ENCODE measurements at regions not wholly inside any gene's neighbourhood (a gene's known extent, or its start where the extent isn't known, plus 50 kb on each side); places are given as distances from the start of the nearest gene placed in this dataset.

DNA sequence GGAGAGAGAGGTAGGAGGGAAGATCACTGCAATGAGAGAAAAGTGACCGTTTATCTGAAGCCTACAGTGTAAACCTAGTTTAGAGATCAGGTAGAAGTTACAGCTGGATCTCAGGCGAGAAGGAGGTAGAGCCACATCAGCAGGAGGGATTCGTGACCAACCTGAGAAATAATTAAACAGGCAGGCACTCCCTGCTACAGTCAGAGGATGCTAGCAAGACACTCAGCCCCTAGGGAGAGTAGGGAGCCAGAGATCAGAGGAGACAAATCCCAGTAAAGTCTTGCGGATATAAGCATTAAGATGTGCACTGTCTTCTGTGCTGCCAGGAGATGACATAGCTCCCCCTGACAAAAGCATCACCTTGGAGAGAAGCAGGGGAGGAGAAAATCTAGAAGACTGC lies 629.1 kb upstream of the SLC39A10 start:
- no peak for DNase-seq

DNA sequence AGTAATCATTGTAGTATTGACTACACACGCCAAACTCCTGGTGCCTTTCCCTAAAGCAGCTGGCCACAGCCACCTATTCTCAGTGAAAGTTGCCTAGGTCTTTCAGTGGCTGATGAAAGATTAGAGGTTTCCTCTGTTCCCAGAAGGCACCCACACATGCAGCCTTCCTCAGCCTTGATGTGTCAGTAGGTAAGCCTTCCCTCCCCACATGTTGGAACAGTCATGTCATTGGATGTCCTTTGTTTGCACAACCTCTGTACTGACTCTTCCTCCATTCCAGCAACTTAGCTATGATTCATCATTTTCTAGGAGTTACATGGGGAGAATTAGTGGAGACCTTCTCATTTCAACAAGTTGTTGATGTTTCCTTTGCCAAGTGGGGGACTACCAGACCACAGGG lies 630.8 kb upstream of the SLC39A10 start:
- no peak for DNase-seq

- no peak for DNase-seq
Observed at GRCh38 chr2:195022508-195022830, 634.6 kb upstream of the SLC39A10 start.

DNA sequence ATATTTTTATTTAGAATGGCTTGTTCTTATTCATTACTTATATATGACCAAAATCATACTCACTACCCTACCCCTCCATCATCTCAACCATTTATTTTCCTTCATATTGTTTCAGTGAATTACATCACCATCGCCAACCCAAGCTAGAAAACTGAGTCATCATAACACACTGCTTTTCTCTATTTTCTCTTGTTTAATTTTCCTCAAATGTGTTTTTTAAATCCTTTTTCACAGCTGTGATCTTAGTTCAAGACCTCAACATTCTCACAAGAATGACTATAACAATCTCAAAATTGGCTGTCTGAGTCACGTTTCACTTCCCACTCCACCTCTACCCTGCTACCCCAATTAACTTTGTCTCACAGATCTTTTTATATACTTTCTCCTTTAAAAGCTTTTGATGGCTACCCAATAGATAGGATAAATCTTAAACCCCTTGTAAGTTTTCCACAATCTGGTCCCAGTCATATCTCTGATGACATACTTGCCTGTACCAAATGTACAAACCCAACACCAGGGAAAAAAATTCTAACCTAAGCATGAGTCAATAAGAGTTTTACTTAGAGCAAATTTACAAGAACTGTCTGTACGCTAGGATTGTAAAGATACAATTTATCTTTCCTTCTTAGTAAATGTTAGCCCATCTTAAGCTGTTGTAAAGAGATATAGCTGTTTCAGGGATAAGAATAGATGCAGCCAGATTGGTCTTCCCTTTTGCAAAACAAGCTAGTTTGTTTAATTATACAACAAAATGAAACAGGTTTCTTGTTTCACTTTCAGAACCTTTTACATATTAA lies 635.1 kb upstream of the SLC39A10 start:
- DNase-seq, result no peak

GRCh38 chr2:195018462-195018861 lies 638.6 kb upstream of the SLC39A10 start:
- DNase-seq, result no peak

DNA sequence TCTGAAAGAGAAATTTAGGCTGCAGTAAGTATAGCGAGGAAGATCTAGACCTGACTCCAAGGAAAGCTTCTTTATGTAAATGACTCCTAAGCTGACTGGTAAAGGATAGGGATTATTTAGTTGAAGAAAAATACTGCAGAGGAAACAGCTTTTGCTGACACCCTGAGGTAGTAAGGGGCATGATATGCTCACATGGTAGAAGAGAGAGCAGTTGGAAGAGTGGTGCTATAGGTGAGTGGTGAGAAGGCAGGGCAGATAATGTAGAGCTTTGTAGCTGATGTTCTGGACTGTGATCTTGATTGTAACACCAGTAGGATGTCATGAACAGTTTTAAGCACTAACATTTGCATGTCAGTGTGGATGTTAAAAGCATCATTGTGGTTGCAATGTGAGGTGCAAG lies 639.1 kb upstream of the SLC39A10 start:
- DNase-seq, result no peak

DNA sequence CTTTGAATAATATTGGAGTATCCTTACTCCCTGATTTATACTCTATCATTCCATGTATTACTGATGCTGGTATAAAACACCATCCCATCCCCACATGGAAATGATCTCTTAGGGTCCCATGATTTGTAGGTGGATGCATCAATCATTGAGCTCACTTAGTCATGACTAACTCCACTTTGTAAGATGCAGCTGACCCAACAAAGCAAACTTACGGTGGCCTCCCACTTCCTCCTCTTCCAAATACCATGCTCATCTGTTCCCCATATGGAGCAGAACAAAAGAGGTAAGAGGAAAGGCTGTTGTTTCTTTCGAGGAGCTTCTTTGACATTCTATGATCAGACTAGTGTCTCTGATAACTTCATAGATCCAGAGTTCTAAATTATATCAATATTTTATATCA lies 640.2 kb upstream of the SLC39A10 start:
- no peak for DNase-seq

DNA sequence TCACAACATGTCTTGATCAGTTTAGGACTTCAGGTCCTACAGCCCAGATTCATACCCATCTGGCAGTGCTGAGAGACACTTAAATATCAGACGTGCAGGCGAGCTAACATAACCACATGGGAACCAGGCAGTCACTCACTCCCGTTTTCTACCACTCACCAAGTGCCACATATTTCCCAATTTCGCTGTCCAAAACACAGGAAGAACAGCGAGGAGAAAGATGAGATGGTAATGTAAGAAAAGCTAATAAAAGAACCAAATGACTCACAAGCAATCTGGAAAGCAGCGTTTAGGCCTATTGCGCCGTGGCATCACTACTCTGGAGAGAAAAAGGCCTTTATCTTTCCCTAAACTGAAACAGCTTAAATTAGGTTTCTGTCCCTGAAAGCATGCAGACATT lies 647.8 kb upstream of the SLC39A10 start:
- no peak for DNase-seq

GRCh38 chr2:195006856-195007255 lies 650.2 kb upstream of the SLC39A10 start:
- no peak for DNase-seq

DNA sequence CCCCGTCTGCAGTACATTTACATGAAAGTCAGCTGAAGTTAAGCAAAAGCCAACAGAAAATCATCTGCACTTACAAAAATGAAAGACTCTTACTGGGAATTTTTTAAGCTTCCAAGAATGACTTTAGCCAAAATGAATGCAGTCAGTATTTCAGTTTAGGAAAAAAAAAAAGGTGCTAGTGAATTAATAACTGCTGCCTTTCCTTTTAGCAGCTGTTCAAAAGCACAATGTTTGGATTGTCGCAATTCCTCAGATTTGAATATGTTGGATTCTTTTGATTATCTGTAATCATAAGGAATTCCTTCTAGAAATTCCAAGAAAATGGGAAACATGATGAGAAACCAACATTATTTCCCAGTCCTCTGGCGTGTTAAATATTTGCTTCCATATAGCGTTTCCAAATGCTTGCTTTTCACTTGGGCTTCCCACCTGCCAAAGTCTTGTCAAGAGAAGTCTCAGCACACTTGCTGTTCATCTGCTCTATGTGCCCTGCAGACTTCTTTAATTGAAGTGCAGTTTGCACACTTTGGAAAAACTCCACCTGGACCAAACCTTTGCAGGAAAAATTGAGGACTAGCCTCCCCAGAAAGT lies 653.0 kb upstream of the SLC39A10 start:
- no peak for DNase-seq

- DNase-seq, result no peak
Observed at GRCh38 chr2:195001924-195002323, 655.1 kb upstream of the SLC39A10 start.

- no peak for DNase-seq
Observed at GRCh38 chr2:194999771-195000170, 657.3 kb upstream of the SLC39A10 start.

DNA sequence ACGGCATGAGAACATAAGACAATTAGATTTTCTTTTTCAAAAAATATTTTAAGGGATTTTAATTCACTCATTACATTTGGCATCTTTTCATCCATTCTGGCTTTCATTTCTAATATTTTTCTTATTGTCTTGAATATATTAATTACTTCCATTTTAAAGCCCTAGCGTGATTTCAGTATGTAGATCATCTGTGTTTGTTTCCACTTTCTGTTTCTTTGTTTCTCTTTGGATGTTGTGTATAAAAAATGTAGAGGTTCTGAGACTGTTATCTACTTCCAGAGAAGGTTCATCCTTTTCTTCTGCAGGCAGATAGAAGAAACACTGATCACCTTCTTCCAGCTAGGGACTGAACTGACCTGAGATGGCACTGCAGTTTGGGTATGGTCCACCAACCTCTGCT lies 664.4 kb upstream of the SLC39A10 start:
- no peak for DNase-seq

- no peak for DNase-seq
Observed at GRCh38 chr2:194985258-194985657, 671.8 kb upstream of the SLC39A10 start.

- no peak for DNase-seq
Observed at GRCh38 chr2:194962254-194962653, 694.8 kb upstream of the SLC39A10 start.

DNA sequence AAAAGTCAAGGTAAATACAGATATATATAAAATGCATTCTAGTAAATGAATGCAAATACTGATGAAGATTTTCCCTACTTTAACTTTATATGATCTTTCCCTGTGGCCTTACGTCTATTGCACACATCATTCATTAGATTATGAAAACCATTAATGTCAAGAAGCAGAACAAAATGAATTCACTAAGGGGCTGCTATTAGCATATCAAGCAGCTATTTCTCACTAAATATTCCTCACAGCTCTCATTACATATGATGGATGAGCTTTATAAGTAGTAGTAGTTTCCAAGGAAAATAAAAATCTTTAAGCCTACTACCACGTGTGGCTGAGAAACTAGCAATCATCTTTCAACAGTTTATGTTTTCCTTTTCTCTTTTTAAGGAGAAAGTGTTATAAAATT lies 702.8 kb upstream of the SLC39A10 start:
- no peak for DNase-seq

- no peak for DNase-seq
Observed at GRCh38 chr2:194946826-194947225, 710.2 kb upstream of the SLC39A10 start.

GRCh38 chr2:194938066-194938465 lies 719.0 kb upstream of the SLC39A10 start:
- DNase-seq, result no peak

GRCh38 chr2:194927489-194927888 lies 729.5 kb upstream of the SLC39A10 start:
- no peak for DNase-seq

DNA sequence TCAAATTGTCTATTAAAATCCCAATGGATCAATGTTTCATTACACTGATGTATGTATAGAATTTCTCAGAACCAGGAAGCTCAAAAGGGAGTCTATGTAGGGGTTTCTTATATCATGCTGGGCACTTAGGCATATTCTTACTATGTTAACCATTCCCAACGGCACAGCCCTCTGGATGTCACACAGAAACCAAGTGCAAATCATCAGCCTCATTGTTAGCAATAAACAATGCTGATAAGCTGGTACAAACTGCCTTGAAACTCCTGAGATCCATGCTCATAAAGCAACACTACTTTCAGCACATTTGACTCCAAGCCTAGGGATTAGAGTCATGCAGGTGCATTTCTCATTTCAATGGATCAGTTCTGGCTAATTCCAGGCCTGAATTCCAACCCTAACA lies 730.2 kb upstream of the SLC39A10 start:
- DNase-seq, result no peak

GRCh38 chr2:194925742-194926141 lies 731.3 kb upstream of the SLC39A10 start:
- DNase-seq, result no peak

- DNase-seq, result no peak
Observed at GRCh38 chr2:194917519-194917918, 739.5 kb upstream of the SLC39A10 start.

GRCh38 chr2:194915485-194915884 lies 741.5 kb upstream of the SLC39A10 start:
- DNase-seq, result no peak

- DNase-seq, result no peak
Observed at GRCh38 chr2:194907569-194907968, 749.5 kb upstream of the SLC39A10 start.

DNA sequence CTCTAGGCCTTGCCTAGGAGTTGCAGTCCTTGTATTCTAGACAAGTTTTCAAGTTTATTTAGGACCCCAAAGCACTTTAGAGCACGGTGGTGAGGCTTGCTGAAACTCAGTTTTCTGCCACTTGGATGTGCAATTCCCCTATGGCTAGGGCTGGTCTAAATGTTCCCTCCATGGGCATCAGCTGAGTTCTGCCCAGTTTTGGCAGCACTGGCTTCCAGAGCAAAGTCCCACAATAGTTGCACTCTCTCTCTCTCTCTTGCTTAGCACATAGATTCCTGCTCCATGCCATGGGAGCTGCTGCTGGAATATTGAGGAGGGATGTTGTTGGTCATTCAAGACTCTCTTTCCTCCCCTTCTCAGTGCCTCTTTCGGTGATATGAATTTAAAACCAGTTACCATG lies 760.2 kb upstream of the SLC39A10 start:
- DNase-seq, result no peak
